ENCODE measurements at regions not wholly inside any gene's neighbourhood (a gene's known extent, or its start where the extent isn't known, plus 50 kb on each side); places are given as distances from the start of the nearest gene placed in this dataset.

- TF ChIP-seq ZNF407 (CRISPR knock-in tag; IDR thresholded peaks at IDR 0.05; ENCODE audit: not compliant biosample characterization), result no peak
- no peak for TF ChIP-seq BRF2 (CRISPR knock-in tag; IDR thresholded peaks at IDR 0.05)
- TF ChIP-seq ZBTB4 (CRISPR knock-in tag; IDR thresholded peaks at IDR 0.05; ENCODE audit: borderline replicate concordance), result no peak
- no peak for TF ChIP-seq TEF (CRISPR knock-in tag; IDR thresholded peaks at IDR 0.05)
- TF ChIP-seq ZNF550 (CRISPR knock-in tag; IDR thresholded peaks at IDR 0.05; ENCODE audit: borderline replicate concordance), result no peak
Measured at GRCh38 chr12:13379531-13380188, 183.1 kb downstream of the EMP1 start (continued).

Data from HepG2 (cell line).